Right ventricle myocardium superior (tissue), 1 donor: ENCODE measurements at regions not wholly inside any gene's neighbourhood (a gene's known extent, or its start where the extent isn't known, plus 50 kb on each side); places are given as distances from the start of the nearest gene placed in this dataset.
"Not testable (repeated sequence)": the region's sequence is repeated elsewhere in the genome, so short reads cannot be mapped to it uniquely, and the experiment has no call there.

ENCODE experiments used
- ATAC-seq: fragments of 200-7000 bp; cut with Tn5 transposase; one replicate; pipeline ENCODE4 v1.9.1; 2020; ENCODE audit warnings: mild to moderate bottlenecking; ENCODE audit not compliant: poor library complexity
- DNase-seq: peaks from one replicate; pipeline ENCODE4 v3.0.0-alpha.2; 2020
- intact Hi-C: fragments of 100-400 bp; cut with DNase I; formaldehyde crosslinking; loops from one replicate; pipeline ENCODE4 v1.11.2; 2022
- donor health status: DM: no; HTN: yes; CAD: no; lungs with severe emphysema.

GRCh38 chr13:101003566-101003965 is 329.0 kb upstream of the TMTC4 start:
- ATAC-seq: no peak
- DNase-seq: no peak
- intact Hi-C loops: no loop called here

GRCh38 chr13:100989392-100989791 is 314.8 kb upstream of the TMTC4 start:
- DNase-seq (no peak), ATAC-seq (no peak)
- intact Hi-C loops: no loop called here

- ATAC-seq (no peak), DNase-seq (no peak)
- intact Hi-C loops: no loop called here
Observed at GRCh38 chr13:100988921-100989320, 314.3 kb upstream of the TMTC4 start.

- no peak for ATAC-seq
- no peak for DNase-seq
- intact Hi-C loops: no loop called here
Observed at GRCh38 chr13:100987948-100988347, 313.4 kb upstream of the TMTC4 start.

GRCh38 chr13:100986571-100986970 is 312.0 kb upstream of the TMTC4 start:
- ATAC-seq: no peak
- DNase-seq: no peak
- intact Hi-C loops: no loop called here

- ATAC-seq (no peak), DNase-seq (no peak)
- intact Hi-C loops: no loop called here
Observed at GRCh38 chr13:100984085-100984705, 309.6 kb upstream of the TMTC4 start.

GRCh38 chr13:100983111-100983510 is 308.5 kb upstream of the TMTC4 start:
- DNase-seq: no peak
- ATAC-seq: no peak
- intact Hi-C loops: no loop called here

GRCh38 chr13:100980171-100980570 is 305.6 kb upstream of the TMTC4 start:
- intact Hi-C loops: no loop called here

GRCh38 chr13:100977841-100978240 is 303.2 kb upstream of the TMTC4 start:
- DNase-seq: no peak
- intact Hi-C loops: no loop called here
- ATAC-seq: no peak

More at GRCh38 chr13:100980171-100980570, 305.6 kb upstream of the TMTC4 start:
- DNase-seq (no peak), ATAC-seq (no peak)

- DNase-seq (no peak), ATAC-seq (no peak)
- intact Hi-C loops: no loop called here
Observed at GRCh38 chr13:100976993-100977392, 302.4 kb upstream of the TMTC4 start.

GRCh38 chr13:100975666-100976065 is 301.1 kb upstream of the TMTC4 start:
- DNase-seq, ATAC-seq, intact Hi-C loops: not testable (repeated sequence)

- intact Hi-C loops: no loop called here
- DNase-seq (no peak), ATAC-seq (no peak)
Observed at GRCh38 chr13:100962585-100962984, 288.0 kb upstream of the TMTC4 start.

GRCh38 chr13:100961186-100961585 is 286.6 kb upstream of the TMTC4 start:
- DNase-seq (no peak), ATAC-seq (no peak)
- intact Hi-C loops: no loop called here

- intact Hi-C loops: no loop called here
- ATAC-seq: no peak
Observed at GRCh38 chr13:100958831-100959230, 284.2 kb upstream of the TMTC4 start.

GRCh38 chr13:100957741-100958140 is 283.1 kb upstream of the TMTC4 start:
- intact Hi-C loops: no loop called here
- DNase-seq (no peak), ATAC-seq (no peak)

More at GRCh38 chr13:100958831-100959230, 284.2 kb upstream of the TMTC4 start:
- DNase-seq: no peak

- ATAC-seq (no peak), DNase-seq (no peak)
- intact Hi-C loops: no loop called here
Observed at GRCh38 chr13:100954430-100955305, 280.1 kb upstream of the TMTC4 start.

GRCh38 chr13:100951016-100951415 is 276.4 kb upstream of the TMTC4 start:
- intact Hi-C loops: no loop called here
- ATAC-seq (no peak), DNase-seq (no peak)

GRCh38 chr13:100948937-100949336 is 274.3 kb upstream of the TMTC4 start:
- intact Hi-C loops, ATAC-seq, DNase-seq: not testable (repeated sequence)

- intact Hi-C loops: no loop called here
- no peak for DNase-seq
- ATAC-seq: no peak
Observed at GRCh38 chr13:100946588-100946987, 272.0 kb upstream of the TMTC4 start.

- ATAC-seq: no peak
- intact Hi-C loops: no loop called here
- DNase-seq: no peak
Observed at GRCh38 chr13:100944791-100945345, 270.3 kb upstream of the TMTC4 start.
